HT1080 (cell line): ENCODE measurements at regions not wholly inside any gene's neighbourhood (a gene's known extent, or its start where the extent isn't known, plus 50 kb on each side); places are given as distances from the start of the nearest gene placed in this dataset.

Source experiments
- DNase-seq: peaks from one replicate; pipeline ENCODE4 v3.0.0-alpha.2; 2015; ENCODE audit warnings: low read depth

- DNase-seq: peak; percentile 71
Measured at GRCh38 chr1:199684686-199685273, 342.7 kb upstream of the NR5A2 start.

DNA sequence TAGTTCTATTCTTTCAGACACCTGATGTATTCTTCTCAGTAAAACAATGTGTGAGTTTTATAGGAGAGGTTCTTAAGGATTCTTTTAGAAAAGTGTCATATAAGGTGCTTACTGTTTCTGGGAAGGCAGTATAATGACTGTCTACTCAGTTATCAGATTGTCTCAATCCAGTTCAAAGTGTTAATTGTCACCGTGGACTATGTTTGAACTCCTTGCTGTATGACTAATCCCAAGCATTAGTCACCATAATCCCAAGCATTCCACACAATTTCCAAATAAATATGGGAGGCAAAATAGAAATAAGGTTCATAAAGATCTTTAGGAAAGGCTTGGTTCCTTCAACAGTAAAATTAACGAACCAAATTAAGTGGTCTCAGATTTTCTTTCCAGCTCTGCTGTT lies 342.1 kb upstream of the NR5A2 start:
- DNase-seq: peak; percentile 63

DNA sequence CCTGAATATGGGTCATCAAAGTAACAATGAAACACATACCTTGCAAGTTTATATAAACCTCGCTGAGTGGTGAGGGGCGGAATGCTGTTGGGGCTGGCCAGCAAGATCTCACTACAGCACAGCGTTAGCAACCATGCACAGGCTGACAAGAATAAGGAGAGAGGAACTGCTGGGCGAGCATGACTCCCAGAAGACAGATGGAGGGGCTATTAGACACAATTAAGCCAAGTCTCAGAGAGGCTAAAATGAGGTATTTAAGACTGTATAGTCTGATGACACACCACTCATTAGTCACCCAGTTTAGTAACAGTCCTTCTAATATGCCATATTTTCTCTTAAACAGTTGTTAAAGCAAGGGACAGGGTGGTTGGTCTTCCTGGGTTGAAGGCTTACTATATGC lies 340.2 kb upstream of the NR5A2 start:
- DNase-seq: peak; percentile 20

GRCh38 chr1:199688133-199688676 lies 339.3 kb upstream of the NR5A2 start:
- DNase-seq: no peak

DNA sequence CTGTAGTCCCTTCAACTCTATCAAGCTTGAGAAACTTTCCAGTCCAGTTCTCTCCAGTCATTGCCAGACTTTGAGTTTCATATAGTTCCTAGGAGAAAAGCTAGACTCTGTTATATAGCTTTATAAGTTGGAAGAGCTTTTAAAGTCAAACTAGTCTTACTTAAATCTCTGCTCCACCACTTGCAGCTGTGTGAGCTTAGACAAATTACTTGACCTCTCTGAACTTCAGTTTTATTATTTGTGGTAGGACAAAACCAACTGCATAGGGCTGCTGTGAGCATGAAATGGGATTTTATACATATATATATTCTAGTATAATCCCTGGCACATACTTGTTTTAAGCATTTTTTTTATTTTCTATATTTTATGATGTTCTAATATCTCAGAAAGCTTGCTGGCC lies 338.7 kb upstream of the NR5A2 start:
- no peak for DNase-seq

- no peak for DNase-seq
Measured at GRCh38 chr1:199690496-199690895, 337.0 kb upstream of the NR5A2 start.

- peak; percentile 93 for DNase-seq
Measured at GRCh38 chr1:199691540-199691939, 336.0 kb upstream of the NR5A2 start.

DNA sequence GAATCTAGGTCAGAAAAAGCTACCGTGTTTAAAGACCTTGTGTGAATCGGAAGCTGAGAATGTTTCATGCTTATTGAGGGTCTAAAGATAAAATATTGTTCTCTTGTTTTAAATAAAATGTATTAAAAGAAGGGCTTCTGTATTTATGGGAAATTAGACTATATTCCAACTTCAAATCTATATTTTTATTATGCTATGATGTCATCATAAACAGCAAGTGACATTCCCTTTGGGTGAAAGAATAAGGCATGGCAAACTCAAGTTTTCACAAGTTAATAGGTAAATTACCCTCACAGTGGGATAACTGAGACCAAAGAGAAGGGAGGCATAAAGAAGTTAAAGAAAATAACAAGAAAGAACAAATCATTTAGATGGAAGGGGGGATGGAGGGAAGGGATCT lies 333.8 kb upstream of the NR5A2 start:
- no peak for DNase-seq

DNA sequence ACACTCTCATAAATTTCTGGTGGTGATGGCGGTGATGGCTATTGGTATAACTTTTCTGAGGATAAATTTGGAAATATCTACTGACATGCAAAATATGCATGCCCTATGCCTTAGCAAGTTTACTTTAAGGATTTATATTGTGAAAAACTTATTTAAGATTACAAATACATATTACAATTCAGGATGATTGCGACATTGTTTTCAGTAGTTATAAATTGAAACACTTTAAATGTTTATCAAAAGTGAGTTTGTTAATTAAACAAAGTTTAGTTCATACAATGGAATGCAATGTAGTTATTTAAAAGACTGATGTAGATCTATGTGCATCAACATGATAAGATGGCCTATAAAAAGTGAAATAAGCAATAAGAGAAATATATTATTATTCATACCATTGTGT lies 331.3 kb upstream of the NR5A2 start:
- DNase-seq: no peak

DNA sequence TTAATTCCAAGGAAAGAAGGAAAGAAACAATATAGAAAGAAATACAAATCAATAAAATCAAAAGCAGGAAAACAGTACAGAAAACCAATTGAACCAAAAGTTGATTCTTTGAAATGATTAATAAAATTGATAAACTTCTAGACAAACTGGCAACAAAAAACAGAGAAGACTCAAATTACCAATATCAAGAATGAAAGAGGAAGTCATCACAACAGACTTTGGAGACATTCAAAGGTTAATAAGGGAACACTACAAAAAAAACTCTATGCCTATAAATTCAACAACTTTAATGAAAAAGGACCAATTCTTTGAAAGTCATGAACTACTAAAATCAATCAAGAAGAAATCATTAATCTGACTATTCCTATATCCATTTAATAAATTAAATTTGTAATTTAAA lies 329.3 kb upstream of the NR5A2 start:
- DNase-seq: no peak

DNA sequence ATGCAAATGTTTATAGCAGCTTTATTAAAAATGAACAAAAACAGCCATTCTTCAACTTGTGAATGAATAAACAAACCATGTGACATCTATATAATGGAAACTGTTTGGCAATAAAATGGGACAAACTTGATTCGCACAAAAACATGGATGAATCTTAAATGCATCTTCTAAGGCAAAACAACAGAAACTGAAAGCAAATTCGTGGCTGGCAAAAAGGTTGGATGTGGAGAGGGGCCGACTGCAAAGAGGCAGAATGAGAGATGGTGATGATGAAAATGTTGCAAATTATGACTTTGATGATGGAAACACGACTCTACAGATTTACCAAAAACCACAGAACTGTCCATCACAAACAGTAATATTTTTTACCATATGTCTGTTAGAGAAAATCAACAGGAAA lies 327.0 kb upstream of the NR5A2 start:
- no peak for DNase-seq

DNA sequence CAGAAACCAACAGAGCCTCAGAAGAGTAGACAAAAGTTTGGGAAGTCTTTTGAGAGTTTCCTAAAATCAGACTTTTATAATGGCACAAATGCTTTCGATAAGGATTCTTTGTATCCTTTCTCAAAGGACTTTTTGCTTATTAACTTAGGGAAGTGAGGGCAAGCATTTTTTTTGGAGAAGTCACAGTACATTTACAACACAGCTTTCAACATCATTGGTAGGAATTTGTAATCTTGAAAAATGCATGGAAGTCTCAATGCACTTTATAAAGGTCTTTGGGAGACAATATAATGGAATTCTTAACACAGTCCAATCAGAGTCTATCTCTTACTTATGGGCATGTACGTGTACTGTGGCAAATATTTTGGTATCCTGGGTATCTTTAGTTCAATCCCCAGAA lies 325.8 kb upstream of the NR5A2 start:
- DNase-seq: no peak

DNA sequence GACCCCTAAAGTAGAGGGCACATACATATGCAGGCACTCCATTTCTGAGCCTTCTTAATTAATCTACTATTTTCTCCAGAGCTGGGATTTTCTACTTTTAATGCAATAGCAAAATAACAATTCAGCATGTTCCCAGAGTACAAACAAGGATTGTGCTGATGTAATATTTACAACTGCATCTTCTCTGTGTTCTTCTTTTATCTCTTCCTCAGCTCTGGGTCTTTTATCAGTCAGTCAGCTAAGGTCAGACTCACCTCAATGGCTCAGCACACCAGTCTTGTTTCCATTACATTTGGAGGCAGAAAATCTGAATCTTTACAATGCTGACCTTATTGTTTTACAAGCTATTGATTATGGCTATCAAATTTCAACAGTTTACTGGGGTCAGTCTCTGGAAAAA lies 323.3 kb upstream of the NR5A2 start:
- no peak for DNase-seq

GRCh38 chr1:199705825-199706224 lies 321.7 kb upstream of the NR5A2 start:
- DNase-seq: no peak

GRCh38 chr1:199706826-199707606 lies 320.5 kb upstream of the NR5A2 start:
- no peak for DNase-seq

- no peak for DNase-seq
Measured at GRCh38 chr1:199710974-199711373, 316.5 kb upstream of the NR5A2 start.

- no peak for DNase-seq
Measured at GRCh38 chr1:199716729-199717128, 310.8 kb upstream of the NR5A2 start.

DNA sequence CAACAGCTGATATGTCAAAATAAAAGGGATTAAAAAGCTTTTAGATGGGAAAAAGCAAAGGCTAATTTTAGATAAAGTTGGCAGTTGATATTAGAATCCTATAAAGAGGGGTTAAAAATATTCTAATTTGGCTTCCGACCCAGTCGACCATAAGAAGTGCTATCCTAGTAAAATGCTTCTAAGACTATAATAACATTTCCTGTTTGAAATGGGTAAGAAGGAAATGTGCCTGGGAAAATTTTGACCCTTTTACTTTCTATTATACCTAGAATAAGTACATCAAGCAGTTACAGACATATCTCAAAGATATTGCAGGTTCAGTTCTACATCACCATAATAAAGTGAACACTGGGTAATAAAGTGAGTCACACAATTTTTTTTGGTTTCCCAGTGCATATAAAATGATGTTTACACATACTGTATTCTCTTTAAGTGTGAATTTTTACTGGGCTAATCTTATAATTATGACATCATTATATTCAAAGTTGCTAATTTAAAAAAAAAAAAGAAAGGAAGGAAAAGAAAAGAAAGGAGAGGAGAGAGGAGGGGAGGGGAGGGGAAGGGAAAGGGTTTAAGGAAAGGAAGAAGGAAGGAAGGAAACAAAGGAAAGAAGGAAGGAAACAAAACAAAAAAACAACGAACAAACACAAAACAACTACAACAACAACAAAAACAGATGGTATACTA lies 308.2 kb upstream of the NR5A2 start:
- DNase-seq: no peak

DNA sequence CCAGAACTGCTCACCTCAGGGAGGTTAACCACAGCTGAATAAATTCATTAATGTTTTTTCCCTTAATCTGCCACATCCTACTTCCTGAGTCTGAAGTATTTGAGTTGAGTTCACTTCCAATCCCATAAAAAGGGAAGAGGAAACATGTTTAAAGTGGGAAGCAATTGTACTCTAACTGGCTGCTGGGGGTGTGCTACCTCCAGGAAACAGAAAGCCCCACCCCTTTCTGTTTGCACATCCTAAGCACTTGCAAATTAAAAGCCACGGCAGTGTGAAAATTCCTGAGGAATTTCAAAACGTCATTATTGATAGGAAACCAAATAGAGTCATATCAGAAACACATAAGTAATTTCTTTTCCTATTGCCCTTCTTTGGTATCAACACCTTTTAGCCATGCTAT lies 307.0 kb upstream of the NR5A2 start:
- no peak for DNase-seq

DNA sequence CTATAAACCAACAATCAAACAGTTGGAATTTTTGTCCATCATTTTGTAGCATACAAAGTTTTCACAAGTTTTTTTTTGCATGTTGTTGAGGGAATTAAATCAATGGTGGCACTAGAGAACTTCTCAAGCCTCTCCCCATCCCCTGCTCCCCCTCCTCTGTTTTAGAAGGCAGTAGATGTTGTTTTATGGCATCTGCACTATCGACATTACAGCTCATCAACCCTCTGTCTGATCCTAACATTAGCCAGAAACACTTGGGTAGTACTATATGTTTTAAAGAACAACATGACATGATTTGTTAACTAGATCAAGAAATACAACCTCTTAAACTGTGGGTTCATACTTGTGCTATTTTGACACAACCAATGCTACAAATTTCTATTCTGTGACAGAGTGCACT lies 306.5 kb upstream of the NR5A2 start:
- DNase-seq: no peak

- no peak for DNase-seq
Measured at GRCh38 chr1:199723250-199723956, 304.1 kb upstream of the NR5A2 start.

DNA sequence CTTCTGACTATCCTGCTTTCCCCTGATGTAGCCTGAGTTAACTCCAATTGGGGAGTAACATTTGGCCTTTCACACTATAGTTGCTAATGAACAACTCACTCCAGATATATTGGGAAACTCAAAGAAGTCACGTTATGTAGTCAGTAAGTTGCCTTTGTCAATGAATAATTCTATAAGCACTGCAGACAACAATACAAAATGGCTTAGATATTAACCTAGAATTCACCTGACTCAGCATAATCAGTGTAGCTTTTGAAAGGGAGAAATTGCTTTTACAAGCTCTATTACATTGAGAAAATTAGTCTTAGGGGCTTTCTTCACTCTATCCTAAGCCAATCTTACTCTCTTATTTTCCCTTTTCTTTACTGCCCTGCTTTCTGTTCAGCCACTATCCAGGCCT lies 303.5 kb upstream of the NR5A2 start:
- DNase-seq: no peak
